ENCODE measurements at regions not wholly inside any gene's neighbourhood (a gene's known extent, or its start where the extent isn't known, plus 50 kb on each side); places are given as distances from the start of the nearest gene placed in this dataset.
A peak's percentile ranks its signal among the peaks of the same experiment; 100 is the strongest.
"Not testable (repeated sequence)": the region's sequence is repeated elsewhere in the genome, so short reads cannot be mapped to it uniquely, and the experiment has no call there.

DNA sequence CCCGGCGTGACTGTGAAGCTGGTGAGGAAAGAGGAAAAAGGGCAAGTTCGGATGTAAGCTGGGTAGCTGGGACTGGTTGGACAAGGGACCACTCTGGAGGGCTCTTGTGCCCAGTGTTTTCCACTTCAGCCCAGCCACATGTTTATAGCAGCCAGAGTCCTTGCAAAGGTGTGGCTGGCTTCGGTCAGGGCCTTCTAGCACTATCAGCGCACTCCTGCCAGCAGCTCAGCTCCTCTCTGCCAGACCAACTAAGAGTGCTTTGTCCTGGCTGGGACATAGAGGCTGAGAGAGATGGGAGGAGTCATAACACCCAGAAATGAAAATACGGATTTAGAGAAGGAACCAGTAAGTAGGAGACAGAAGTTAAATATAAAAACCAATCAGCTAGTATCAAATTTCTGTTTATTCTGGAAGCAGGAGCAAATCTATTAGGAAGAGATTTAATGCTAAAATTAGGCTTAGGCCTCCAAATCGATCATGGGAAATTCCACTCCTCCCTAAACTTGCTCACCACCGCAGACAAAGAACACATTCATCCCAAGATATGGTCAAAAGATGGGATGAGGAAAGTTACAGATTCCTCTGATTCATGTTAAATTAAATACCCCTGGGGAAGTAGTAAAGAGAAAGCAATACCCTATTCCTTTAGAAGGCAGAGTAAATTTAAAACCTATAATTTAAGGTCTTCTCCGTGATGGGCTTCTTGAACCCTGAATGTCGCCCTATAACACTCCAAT is 135.0 kb downstream of the RALA start:
- DNase-seq, result no peak

GRCh38 chr7:39761449-39761848 is 138.1 kb downstream of the RALA start:
- DNase-seq, result peak; percentile 6 to 70 (median 29)

DNA sequence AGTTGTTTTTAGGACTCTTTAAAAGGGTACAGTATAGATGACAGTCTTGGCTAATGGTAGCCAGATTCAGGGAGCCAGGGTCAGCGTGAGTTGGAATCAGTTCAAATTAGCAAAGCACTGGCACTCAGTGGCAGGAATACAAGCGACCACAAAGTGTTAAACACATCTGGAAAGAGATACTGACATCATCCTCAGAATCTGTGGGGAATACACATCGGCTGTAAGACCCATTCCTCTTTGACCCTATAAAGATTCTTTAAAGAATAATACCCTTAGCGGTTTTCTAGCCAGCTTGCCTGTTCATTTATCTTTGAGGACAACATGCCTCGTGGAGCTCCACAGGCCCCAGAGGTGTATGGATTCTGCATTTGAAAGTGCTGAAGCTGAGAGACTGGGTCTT is 139.1 kb downstream of the RALA start:
- not testable (repeated sequence) for DNase-seq

DNA sequence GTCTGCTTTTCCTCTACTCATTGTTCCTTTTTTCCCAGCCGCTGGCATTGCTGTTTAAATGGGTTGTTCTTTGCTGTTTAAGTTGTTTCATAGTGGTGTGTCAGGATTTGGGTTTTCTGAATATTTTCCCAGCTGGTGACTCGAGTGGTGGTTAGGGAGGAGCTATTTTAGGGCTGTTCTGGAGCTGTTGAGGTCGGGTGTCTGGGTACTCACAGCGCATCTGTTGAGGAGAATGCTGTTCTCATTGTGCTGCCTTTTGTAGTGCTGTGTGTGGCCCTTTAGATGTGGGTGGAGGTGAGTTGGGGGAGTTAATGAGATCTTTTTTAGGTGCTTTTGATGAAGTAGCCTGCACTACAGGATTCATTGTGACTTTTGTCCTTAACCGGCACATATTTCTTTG is 139.5 kb downstream of the RALA start:
- not testable (repeated sequence) for DNase-seq

DNA sequence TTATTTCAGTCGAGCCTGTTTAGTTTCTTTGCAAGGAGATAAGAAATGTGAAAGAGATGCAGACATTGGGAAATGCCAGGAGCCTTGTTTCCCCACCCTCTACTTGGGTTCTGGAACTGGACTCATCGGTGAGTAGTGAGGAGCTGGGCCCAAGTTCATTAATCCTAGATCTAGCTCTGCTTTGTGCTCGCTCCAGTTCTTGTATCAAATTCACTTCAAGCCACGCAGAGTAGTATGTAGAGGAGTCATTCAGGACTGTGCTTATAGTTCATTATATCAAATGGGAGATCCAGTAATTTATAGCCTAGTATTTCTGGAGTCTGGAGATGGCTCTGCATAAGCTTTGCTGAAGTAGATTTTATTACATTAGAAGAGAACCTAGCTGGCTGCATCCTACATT is 142.5 kb downstream of the RALA start:
- not testable (repeated sequence) for DNase-seq

GRCh38 chr7:39768439-39768838 is 145.1 kb downstream of the RALA start:
- not testable (repeated sequence) for DNase-seq

- DNase-seq, result not testable (repeated sequence)
Measured at GRCh38 chr7:39774341-39774851, 151.0 kb downstream of the RALA start.

GRCh38 chr7:39781557-39781956 is 158.2 kb downstream of the RALA start:
- DNase-seq, result not testable (repeated sequence)

DNA sequence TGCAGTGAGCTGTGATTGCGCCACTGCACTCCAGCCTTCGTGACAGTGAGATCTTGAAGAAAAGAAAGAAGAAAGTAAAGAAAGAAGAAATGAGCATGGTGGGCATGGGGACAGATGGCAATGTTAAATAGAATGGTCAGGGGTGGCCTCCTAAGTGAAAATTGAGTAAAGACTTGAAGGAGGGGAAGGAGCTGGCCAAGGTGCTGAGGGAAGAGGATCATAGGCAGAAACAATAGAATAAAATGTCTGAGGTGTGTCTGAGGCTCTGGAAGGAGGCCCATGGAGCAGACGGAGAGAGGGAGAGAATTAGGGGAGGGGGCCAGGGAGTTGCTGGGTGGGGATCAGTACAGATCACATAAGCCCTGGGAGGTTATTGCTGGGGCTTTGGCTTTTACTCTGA is 163.1 kb downstream of the RALA start:
- not testable (repeated sequence) for DNase-seq

- not testable (repeated sequence) for DNase-seq
Measured at GRCh38 chr7:39791035-39791434, 159.0 kb upstream of the CDK13 start.

- not testable (repeated sequence) for DNase-seq
Measured at GRCh38 chr7:39791911-39792310, 158.1 kb upstream of the CDK13 start.

- not testable (repeated sequence) for DNase-seq
Measured at GRCh38 chr7:39793026-39793425, 157.0 kb upstream of the CDK13 start.

- DNase-seq, result not testable (repeated sequence)
Measured at GRCh38 chr7:39793851-39794250, 156.2 kb upstream of the CDK13 start.

- not testable (repeated sequence) for DNase-seq
Measured at GRCh38 chr7:39796947-39797346, 153.1 kb upstream of the CDK13 start.

- not testable (repeated sequence) for DNase-seq
Measured at GRCh38 chr7:39798077-39798476, 152.0 kb upstream of the CDK13 start.

GRCh38 chr7:39808796-39809481 is 141.1 kb upstream of the CDK13 start:
- DNase-seq, result no peak

- no peak for DNase-seq
Measured at GRCh38 chr7:39810204-39810642, 139.8 kb upstream of the CDK13 start.

GRCh38 chr7:39810710-39811109 is 139.3 kb upstream of the CDK13 start:
- DNase-seq, result no peak

DNA sequence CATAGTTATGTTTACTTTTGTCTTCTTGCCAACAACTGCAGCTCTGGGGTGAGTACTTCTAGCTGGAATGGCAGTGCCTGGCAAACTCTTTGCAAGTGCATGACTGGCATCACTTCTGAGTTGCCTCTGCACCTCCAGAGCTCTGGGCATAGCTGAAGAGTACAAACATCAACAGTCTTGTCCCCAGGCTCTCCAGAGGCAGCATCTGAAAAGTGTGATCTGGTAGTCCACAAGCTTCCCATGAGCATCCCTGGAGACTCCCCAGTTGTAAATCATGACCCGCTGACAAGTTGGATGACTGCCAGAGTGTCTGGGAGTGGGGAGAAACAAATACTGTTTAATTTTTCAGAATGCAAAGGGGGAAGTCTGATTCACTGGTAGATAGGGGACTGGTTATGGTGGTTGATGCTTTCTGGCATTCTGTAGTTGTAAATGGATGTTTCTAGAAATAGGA is 138.9 kb upstream of the CDK13 start:
- peak; percentile 60 to 93 (median 74) for DNase-seq

GRCh38 chr7:39816462-39817060 is 133.5 kb upstream of the CDK13 start:
- DNase-seq, result no peak

GRCh38 chr7:39819514-39819913 is 130.5 kb upstream of the CDK13 start:
- DNase-seq, result no peak

DNA sequence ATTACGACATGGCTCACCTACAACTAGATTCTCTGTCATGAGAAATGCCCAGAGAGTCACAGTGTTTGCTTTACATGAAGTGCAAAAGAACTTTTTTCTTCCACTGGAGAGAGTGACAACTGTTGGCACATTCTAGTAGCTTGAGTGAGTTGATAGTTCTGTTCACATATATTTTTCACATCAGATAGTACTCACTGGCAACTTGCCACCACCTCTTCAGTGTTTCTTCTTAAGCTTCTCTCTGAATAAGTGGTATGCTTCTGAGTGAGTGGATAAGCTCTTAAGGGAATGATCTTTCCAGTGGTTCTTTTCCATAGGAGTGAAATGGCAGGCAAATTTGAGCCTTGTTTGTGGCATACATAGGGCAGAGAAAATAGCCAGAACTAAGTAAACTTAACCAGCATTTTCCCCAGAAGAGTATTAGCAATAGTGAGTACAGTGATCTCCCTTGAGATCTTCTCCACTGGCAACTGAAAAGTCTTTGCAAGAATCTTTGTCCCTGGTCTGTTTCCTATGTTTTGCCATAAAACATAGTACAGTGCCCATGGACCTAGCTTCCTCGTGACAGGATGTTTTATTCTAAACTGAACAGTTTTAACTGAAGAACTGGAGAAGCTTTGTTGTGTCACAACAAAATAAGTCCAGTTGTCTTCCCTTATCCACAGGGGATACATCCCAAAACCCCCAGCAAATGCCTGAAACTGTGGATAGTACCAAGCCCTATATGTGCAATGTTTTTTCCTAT is 125.4 kb upstream of the CDK13 start:
- DNase-seq, result peak in 1 of 3 experiments; percentile 11
